DND-41 (cell line): ENCODE measurements at regions not wholly inside any gene's neighbourhood (a gene's known extent, or its start where the extent isn't known, plus 50 kb on each side); places are given as distances from the start of the nearest gene placed in this dataset.

Experiments used
- CTCF ChIP-seq: IDR thresholded peaks from 2 replicates; pipeline ENCODE4 v1.5.1; 2012; ENCODE audit warnings: borderline replicate concordance, low read length, moderate library complexity, mild to moderate bottlenecking; ENCODE audit not compliant: poor library complexity, severe bottlenecking; ENCODE audit errors: extremely low read depth
- EZH2 ChIP-seq: IDR thresholded peaks from 3 replicates; pipeline ENCODE4 v1.6.1; 2012; ENCODE audit warnings: borderline replicate concordance, low read depth, mild to moderate bottlenecking, moderate library complexity, low read length, inconsistent platforms; ENCODE audit not compliant: severe bottlenecking

GRCh38 chr1:213684454-213684853 is 303.3 kb upstream of the PROX1 start:
- TF ChIP-seq CTCF (no peak), EZH2 (no peak)
